ENCODE measurements at regions not wholly inside any gene's neighbourhood (a gene's known extent, or its start where the extent isn't known, plus 50 kb on each side); places are given as distances from the start of the nearest gene placed in this dataset.

DNA sequence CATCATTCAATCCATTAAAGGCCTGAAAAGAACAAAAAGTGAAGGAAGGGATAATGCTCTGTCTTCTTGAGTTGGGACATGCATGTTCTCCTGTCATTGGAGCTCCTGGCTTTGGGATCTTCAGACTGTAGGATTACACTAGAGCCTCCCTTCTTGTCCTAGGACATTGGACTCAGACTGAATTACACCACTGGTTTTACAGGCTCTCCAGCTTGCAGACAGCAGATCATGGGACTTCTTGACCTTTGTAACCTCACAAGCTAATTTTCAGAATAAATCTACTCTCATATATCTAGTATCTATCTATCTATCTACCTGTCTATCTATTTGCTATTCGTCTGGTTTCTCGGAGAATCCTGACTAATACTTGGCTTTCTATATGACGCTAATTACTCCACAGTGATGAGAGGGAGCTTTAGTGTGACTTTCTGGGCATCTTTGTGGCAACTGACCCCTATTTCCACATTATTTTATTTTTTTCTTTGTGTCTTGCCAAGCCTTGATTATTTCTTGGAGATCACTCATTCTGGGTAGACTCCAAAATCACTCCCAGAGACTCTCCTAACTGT, 151.9 kb upstream of the ZNF184 start:
- Histone ChIP-seq H3K27ac (ENCODE audit: low read length) (no peak overlapping the region), H2AFZ (ENCODE audit: low read length) (no peak overlapping the region), H3K9me3 (replicated peaks; ENCODE audit: insufficient read depth, low read length) (no peaks in the 10 kb centered on the region), H4K20me1 (ENCODE audit: insufficient read depth, low read length) (no peaks in the 10 kb centered on the region), H3K4me3 (ENCODE audit: low read length) (no peak overlapping the region), H3K79me2 (ENCODE audit: low read length) (no peaks in the 10 kb centered on the region), H3K9ac (ENCODE audit: low read length) (no peak overlapping the region), H3K4me2 (ENCODE audit: low read depth, low read length) (no peak overlapping the region), H3K36me3 (replicated peaks; ENCODE audit: insufficient read depth, low read length) (no peaks in the 10 kb centered on the region), H3K9me2 (replicated peaks; ENCODE audit: insufficient read depth, low read length) (no peaks in the 10 kb centered on the region), H3K4me1 (ENCODE audit: low read length) (no peaks in the 10 kb centered on the region), H3K27me3 (replicated peaks; ENCODE audit: insufficient read depth, low read length) (no peaks in the 10 kb centered on the region), H3F3A (ENCODE audit: insufficient read depth, low read length) (no peaks in the 10 kb centered on the region)
- TF ChIP-seq, protein P1, sequence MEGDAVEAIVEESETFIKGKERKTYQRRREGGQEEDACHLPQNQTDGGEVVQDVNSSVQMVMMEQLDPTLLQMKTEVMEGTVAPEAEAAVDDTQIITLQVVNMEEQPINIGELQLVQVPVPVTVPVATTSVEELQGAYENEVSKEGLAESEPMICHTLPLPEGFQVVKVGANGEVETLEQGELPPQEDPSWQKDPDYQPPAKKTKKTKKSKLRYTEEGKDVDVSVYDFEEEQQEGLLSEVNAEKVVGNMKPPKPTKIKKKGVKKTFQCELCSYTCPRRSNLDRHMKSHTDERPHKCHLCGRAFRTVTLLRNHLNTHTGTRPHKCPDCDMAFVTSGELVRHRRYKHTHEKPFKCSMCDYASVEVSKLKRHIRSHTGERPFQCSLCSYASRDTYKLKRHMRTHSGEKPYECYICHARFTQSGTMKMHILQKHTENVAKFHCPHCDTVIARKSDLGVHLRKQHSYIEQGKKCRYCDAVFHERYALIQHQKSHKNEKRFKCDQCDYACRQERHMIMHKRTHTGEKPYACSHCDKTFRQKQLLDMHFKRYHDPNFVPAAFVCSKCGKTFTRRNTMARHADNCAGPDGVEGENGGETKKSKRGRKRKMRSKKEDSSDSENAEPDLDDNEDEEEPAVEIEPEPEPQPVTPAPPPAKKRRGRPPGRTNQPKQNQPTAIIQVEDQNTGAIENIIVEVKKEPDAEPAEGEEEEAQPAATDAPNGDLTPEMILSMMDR (IDR thresholded peaks at IDR 0.05; ENCODE audit: low read length), result no peak
- no peak for TF ChIP-seq EZH2 (optimal IDR thresholded peaks at IDR 0.05; ENCODE audit: low read depth, low read length)
- TF ChIP-seq EZH2phosphoT487 (IDR thresholded peaks at IDR 0.05; ENCODE audit: low read length), result no peak
- DNase-seq, result no peak

- H3K36me3 ChIP-seq (replicated peaks; ENCODE audit: insufficient read depth, low read length), result no peaks in the 10 kb centered on the region
- TF ChIP-seq EZH2 (optimal IDR thresholded peaks at IDR 0.05; ENCODE audit: low read depth, low read length) (no peak), EZH2phosphoT487 (IDR thresholded peaks at IDR 0.05; ENCODE audit: low read length) (no peak)
- TF ChIP-seq, protein P1 (IDR thresholded peaks at IDR 0.05; ENCODE audit: low read length), result no peak
- no peak for DNase-seq
- H3K9me2 ChIP-seq (replicated peaks; ENCODE audit: insufficient read depth, low read length), result no peaks in the 10 kb centered on the region
- H3K79me2 ChIP-seq (ENCODE audit: low read length), result no peaks in the 10 kb centered on the region
- H3F3A ChIP-seq (ENCODE audit: insufficient read depth, low read length), result no peaks in the 10 kb centered on the region
- H3K4me2 ChIP-seq (ENCODE audit: low read depth, low read length), result no peak overlapping the region
- H2AFZ ChIP-seq (ENCODE audit: low read length), result no peak overlapping the region
- H3K9me3 ChIP-seq (replicated peaks; ENCODE audit: insufficient read depth, low read length), result no peaks in the 10 kb centered on the region
- no peak overlapping the region for H3K27ac ChIP-seq (ENCODE audit: low read length)
- H3K4me1 ChIP-seq (ENCODE audit: low read length), result no peaks in the 10 kb centered on the region
- H3K27me3 ChIP-seq (replicated peaks; ENCODE audit: insufficient read depth, low read length), result no peaks in the 10 kb centered on the region
- no peak overlapping the region for H3K4me3 ChIP-seq (ENCODE audit: low read length)
- no peaks in the 10 kb centered on the region for H4K20me1 ChIP-seq (ENCODE audit: insufficient read depth, low read length)
- H3K9ac ChIP-seq (ENCODE audit: low read length), result no peak overlapping the region
Observed at GRCh38 chr6:27623103-27623502, 150.2 kb upstream of the ZNF184 start.

DNA sequence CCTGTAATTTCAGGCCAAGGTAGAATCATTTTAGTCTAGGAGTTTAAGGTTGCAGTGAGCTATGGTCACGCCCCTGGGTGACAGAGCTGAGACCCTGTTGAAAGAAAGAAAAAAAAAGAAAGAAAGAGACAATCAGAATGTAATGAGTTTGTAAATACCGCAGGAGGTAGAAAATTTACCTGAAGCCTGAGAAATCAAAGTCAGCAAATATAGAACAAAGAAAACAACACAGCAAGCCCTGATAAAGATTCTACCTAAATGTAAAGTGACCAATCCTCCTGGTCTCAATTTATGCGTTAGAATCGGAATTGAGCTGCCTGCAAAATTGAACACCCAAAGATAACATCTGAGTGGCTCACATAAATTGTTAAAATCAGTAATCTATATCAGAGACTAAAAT, 146.5 kb upstream of the ZNF184 start:
- no peaks in the 10 kb centered on the region for H4K20me1 ChIP-seq (ENCODE audit: insufficient read depth, low read length)
- H3K4me2 ChIP-seq (ENCODE audit: low read depth, low read length), result no peak overlapping the region
- H3F3A ChIP-seq (ENCODE audit: insufficient read depth, low read length), result no peaks in the 10 kb centered on the region
- H3K9me3 ChIP-seq (replicated peaks; ENCODE audit: insufficient read depth, low read length), result no peaks in the 10 kb centered on the region
- no peak overlapping the region for H3K27ac ChIP-seq (ENCODE audit: low read length)
- H3K9me2 ChIP-seq (replicated peaks; ENCODE audit: insufficient read depth, low read length), result no peaks in the 10 kb centered on the region
- no peak overlapping the region for H3K4me3 ChIP-seq (ENCODE audit: low read length)
- H3K27me3 ChIP-seq (replicated peaks; ENCODE audit: insufficient read depth, low read length), result no peaks in the 10 kb centered on the region
- no peaks in the 10 kb centered on the region for H3K36me3 ChIP-seq (replicated peaks; ENCODE audit: insufficient read depth, low read length)
- no peak overlapping the region for H2AFZ ChIP-seq (ENCODE audit: low read length)
- H3K4me1 ChIP-seq (ENCODE audit: low read length), result no peaks in the 10 kb centered on the region
- TF ChIP-seq EZH2 (optimal IDR thresholded peaks at IDR 0.05; ENCODE audit: low read depth, low read length) (no peak), EZH2phosphoT487 (IDR thresholded peaks at IDR 0.05; ENCODE audit: low read length) (no peak)
- TF ChIP-seq, protein P1 (IDR thresholded peaks at IDR 0.05; ENCODE audit: low read length), result no peak
- no peak overlapping the region for H3K9ac ChIP-seq (ENCODE audit: low read length)
- DNase-seq, result no peak
- H3K79me2 ChIP-seq (ENCODE audit: low read length), result no peaks in the 10 kb centered on the region
